GM21390 (cell line): ENCODE measurements at regions not wholly inside any gene's neighbourhood (a gene's known extent, or its start where the extent isn't known, plus 50 kb on each side); places are given as distances from the start of the nearest gene placed in this dataset.
"Not testable (repeated sequence)": the region's sequence is repeated elsewhere in the genome, so short reads cannot be mapped to it uniquely, and the experiment has no call there.

Source experiments
- ATAC-seq: cut with Tn5 transposase; IDR thresholded peaks from one replicate; pipeline ENCODE4 v1.9.1; 2021; ENCODE audit not compliant: unreplicated experiment

GRCh38 chr13:89115307-89115706 lies 1444.1 kb downstream of the SLITRK5 start:
- no peak for ATAC-seq

- ATAC-seq = no peak
Observed at GRCh38 chr13:89136678-89137077, 1465.5 kb downstream of the SLITRK5 start.

- no peak for ATAC-seq
Observed at GRCh38 chr13:89150362-89150761, 1479.2 kb downstream of the SLITRK5 start.

GRCh38 chr13:89153941-89154340 lies 1482.8 kb downstream of the SLITRK5 start:
- ATAC-seq = no peak

- ATAC-seq = no peak
Observed at GRCh38 chr13:89163096-89163495, 1491.9 kb downstream of the SLITRK5 start.

GRCh38 chr13:89165685-89166084 lies 1494.5 kb downstream of the SLITRK5 start:
- no peak for ATAC-seq

GRCh38 chr13:89169951-89170350 lies 1498.8 kb downstream of the SLITRK5 start:
- no peak for ATAC-seq

GRCh38 chr13:89181041-89181440 lies 1509.9 kb downstream of the SLITRK5 start:
- ATAC-seq = no peak

GRCh38 chr13:89199138-89199537 lies 1528.0 kb downstream of the SLITRK5 start:
- ATAC-seq = no peak

GRCh38 chr13:89204435-89204834 lies 1533.3 kb downstream of the SLITRK5 start:
- ATAC-seq = no peak

GRCh38 chr13:89205856-89206520 lies 1534.8 kb downstream of the SLITRK5 start:
- ATAC-seq = no peak

GRCh38 chr13:89212186-89212585 lies 1541.0 kb downstream of the SLITRK5 start:
- no peak for ATAC-seq

- ATAC-seq = no peak
Observed at GRCh38 chr13:89214185-89214584, 1543.0 kb downstream of the SLITRK5 start.

- not testable (repeated sequence) for ATAC-seq
Observed at GRCh38 chr13:89215319-89215718, 1544.1 kb downstream of the SLITRK5 start.

- ATAC-seq = no peak
Observed at GRCh38 chr13:89217813-89218212, 1546.6 kb downstream of the SLITRK5 start.

- no peak for ATAC-seq
Observed at GRCh38 chr13:89221557-89222158, 1550.5 kb downstream of the SLITRK5 start.

GRCh38 chr13:89227356-89227755 lies 1556.2 kb downstream of the SLITRK5 start:
- no peak for ATAC-seq

- no peak for ATAC-seq
Observed at GRCh38 chr13:89238496-89238895, 1567.3 kb downstream of the SLITRK5 start.

GRCh38 chr13:89239361-89240127 lies 1568.4 kb downstream of the SLITRK5 start:
- ATAC-seq = no peak

GRCh38 chr13:89255844-89256406 lies 1584.8 kb downstream of the SLITRK5 start:
- no peak for ATAC-seq

GRCh38 chr13:89267734-89268133 lies 1596.6 kb downstream of the SLITRK5 start:
- no peak for ATAC-seq

GRCh38 chr13:89269737-89270136 lies 1598.6 kb downstream of the SLITRK5 start:
- no peak for ATAC-seq
